ENCODE measurements at regions not wholly inside any gene's neighbourhood (a gene's known extent, or its start where the extent isn't known, plus 50 kb on each side); places are given as distances from the start of the nearest gene placed in this dataset.

GRCh38 chr14:61168141-61168540 is 113.0 kb downstream of the TMEM30B start (continued):
- TF ChIP-seq CHD7 (IDR thresholded peaks at IDR 0.05; ENCODE audit: insufficient replicate concordance, low read length) (no peak), YY1 (IDR thresholded peaks at IDR 0.05; ENCODE audit: low read depth, low read length) (no peak), SIRT6 (IDR thresholded peaks at IDR 0.05; ENCODE audit: low read length) (no peak), SP1 (IDR thresholded peaks at IDR 0.05; ENCODE audit: low read depth, low read length) (no peak), RBBP5 (IDR thresholded peaks at IDR 0.05; ENCODE audit: borderline replicate concordance, low read depth, low read length) (no peak), BRCA1 (IDR thresholded peaks at IDR 0.05; ENCODE audit: low read depth, low read length) (no peak), E2F6 (IDR thresholded peaks at IDR 0.05) (no peak), CHD1 (IDR thresholded peaks at IDR 0.05; ENCODE audit: low read depth, low read length) (no peak), BACH1 (IDR thresholded peaks at IDR 0.05; ENCODE audit: low read length) (no peak), POLR2AphosphoS5 (IDR thresholded peaks at IDR 0.05; ENCODE audit: low read depth, low read length) (no peak), SP4 (IDR thresholded peaks at IDR 0.05; ENCODE audit: low read length) (no peak)
